ENCODE measurements at regions not wholly inside any gene's neighbourhood (a gene's known extent, or its start where the extent isn't known, plus 50 kb on each side); places are given as distances from the start of the nearest gene placed in this dataset.

GRCh38 chr10:15440204-15440711 lies 69.2 kb upstream of the FAM171A1 start:
- TF ChIP-seq CTCF (IDR thresholded peaks at IDR 0.05) (no peak), EZH2 (IDR thresholded peaks at IDR 0.05; ENCODE audit: borderline replicate concordance, insufficient read depth, low read depth, low read length, poor library complexity, severe bottlenecking) (no peak)
